GM19023 (cell line): ENCODE measurements at regions not wholly inside any gene's neighbourhood (a gene's known extent, or its start where the extent isn't known, plus 50 kb on each side); places are given as distances from the start of the nearest gene placed in this dataset.

Experiments
- ATAC-seq: cut with Tn5 transposase; IDR thresholded peaks from one replicate; pipeline ENCODE4 v1.9.1; 2021; ENCODE audit warnings: mild to moderate bottlenecking, moderate library complexity; ENCODE audit not compliant: unreplicated experiment

DNA sequence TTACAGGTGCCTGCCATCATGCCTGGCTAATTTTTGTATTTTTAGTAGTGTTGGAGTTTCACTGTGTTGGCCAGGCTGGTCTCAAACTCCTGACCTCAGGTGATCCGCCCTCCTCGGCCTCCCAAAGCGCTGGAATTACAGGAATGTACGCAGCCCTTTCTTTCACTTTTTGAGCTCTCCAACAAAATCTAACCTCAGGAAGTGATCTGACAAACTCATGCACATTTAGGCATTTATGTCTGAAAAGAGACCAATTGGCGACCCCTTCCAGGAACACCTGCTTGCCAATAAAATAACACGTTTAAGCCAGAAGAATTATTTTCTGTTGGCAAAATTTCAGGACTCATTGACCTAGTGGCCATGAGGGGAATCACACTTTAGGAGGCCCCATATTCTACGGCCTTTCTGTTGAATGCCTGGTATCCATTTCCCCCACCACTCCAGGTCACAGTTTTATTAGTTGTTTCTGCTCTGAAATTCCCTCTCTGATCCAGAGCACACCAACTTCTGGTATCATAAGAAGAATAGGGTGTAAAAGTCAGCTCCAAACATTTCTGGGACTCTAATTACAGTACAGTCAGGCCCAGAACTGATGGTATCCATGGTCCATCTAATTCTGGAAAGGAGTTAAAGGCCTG is 65.8 kb upstream of the FRMD4A start:
- no peak for ATAC-seq

DNA sequence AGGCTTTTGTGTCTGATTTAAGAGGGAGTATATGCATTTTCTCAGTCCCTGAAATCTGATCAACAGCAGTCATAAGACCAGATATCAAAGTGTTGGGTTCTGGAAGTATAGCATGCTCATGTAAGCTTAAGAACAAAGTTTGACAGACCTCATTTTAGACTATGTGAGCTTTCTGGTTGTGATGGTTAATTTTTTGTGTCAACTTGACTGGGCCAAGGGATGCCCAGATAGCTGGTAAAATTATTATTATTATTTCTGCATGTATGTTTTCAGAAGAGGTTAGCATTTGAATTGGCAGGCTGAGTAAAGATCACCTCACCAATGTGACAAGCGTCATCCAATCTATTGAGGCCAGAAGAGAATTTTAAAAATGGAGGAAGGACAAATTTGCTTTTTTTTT is 63.5 kb upstream of the FRMD4A start:
- no peak for ATAC-seq

DNA sequence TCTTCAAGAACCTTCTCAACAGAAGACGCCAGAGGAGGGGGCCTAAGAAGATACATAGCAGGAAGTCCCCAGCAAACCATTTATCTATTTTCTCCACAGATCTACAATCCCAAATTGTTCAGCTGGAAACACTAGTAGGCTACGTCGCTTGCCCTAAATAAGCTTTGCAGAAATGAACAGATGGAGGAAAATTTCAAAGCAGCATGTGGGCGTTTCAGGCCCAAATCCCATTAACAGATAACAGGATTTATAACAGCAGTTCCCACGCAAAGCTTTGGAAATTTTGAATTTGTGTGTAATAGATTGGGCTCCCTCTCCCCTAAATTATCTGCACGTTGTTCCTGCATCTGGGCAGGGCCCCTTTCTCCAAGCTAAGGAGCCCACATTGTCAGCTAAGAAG is 60.6 kb upstream of the FRMD4A start:
- no peak for ATAC-seq

DNA sequence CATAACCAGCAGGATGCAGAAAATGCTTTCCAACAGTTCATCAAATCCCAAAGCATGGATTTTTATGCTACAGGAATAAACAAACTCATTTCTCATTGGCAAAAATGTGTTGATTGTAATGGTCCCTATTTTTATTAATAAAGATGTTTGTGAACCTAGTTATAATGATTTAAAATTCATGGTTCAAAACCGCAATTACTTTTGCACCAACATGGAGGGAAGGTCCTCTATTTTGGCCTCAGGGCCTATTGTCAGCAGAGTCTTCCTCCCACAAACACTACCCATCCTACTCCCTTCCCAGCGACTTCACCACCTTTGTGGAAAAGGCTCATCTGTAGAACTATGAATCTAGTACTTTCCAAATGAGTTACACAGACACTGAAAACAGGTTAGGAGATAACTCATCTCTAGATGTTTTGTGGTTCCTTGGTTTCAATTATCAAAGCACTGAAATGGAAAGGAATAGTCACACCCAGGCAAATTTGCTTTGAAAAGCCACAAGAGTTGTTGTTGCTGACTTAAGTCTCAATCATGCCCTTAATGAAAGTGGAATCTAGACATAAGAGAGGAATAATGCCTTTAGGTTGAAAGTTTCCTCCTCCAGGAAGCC is 59.4 kb upstream of the FRMD4A start:
- ATAC-seq = peak; percentile 70

DNA sequence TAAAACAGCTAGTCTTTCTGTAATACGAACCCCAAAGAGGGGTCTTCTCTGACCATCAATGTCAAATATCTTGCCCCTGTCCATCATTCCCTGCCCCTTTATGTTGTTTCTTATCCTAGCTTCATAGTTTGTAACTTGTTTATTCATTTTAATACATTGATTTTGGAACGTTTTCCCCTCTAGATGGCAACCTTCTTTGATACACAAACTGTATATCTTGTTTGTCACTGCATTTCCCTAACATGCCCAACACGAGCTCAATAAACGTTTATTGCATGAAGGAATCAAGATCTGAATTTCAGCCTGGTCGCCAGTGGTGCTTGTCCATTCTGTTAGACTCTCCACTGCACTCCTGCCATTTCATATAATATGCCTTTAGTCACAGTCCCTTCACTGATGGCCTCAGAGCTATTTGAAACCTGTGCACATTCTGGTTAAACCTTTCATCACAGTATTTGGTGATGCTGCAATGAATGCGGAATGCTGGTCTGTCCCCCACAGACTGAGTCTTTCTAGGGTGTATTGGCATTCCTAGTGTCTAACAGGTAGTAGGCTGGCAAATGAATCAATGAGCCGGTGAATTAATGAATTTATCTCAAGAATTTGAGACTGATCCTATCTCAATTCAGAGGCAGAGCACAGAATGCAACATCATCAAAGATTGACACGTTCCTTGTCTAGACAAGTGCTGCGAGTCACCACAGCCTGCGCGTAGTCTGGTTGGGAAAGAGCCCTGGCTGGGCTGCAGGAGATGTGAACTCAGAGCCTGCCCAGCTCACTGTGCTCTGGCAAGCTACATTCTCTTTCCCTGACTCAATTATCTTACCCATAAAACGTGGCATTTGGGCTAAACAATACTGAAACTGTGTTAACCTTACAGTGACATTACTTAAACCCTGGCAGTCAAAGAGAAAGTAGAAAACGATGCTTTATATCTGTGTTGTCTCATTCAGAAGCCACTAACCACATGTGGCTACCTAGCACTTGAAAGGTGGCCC is 55.2 kb upstream of the FRMD4A start:
- no peak for ATAC-seq

DNA sequence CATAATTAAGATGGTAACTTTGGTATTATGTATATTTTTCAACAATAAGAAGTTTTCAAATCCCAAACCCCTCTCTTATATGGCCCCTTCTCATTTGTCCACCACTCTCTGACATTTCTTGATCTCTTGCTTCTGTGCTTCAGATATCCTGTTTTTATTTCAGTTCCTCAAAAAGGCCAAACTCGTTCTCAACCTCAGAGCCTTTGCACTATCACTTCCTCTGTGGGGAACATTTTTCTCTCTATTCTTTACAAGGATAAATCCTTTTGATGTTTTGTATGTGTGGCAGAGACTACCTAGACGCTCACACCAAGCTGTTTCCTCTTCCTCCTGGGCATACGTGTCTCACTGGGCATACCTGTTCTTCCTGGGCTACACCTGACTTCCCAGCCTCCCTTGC is 54.2 kb upstream of the FRMD4A start:
- no peak for ATAC-seq

DNA sequence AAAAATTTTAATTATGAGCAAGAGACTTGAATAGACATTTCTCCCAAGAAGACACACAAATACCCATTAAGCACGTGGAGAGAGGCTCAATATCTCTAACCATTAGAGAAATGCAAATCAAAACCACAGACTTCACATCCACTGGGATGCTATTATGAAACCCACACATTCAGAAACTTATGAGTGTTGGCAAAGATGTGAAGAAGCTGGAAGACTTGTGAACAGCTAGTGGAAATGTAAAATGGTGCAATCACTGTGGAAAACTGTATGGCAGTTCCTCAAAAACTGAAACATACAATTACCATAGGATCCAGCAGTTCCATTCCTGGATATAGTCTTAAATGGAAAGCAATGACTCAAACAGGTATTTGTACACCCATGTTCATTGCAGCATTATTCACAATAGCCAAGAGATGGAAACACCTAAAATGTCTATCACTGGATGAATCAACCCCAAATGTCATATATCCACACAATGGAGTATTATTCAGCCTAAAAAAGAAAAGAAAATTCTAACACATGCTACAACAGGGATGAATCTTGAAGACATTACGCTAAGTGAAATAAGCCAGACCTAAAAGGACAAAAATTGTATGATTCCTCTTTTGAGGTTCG is 53.5 kb upstream of the FRMD4A start:
- ATAC-seq = no peak

DNA sequence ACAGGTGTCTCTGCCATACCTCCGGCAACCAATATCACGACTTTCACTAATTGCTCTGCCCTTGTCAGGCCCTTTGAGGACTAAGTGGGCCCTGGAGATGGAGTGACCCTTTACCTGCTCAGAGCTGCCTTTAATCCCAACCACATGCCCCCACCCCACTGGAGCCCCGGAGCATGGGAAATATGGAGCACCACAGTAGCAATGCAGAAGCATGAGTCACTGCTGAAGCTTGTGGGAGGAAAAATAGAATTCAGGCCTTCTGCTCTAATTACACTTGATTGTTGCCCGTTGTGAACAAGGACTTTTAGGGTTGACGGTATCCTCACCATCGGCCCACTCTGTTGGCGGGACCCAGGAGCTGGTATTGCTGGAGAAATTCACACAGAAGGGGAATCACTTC is 52.5 kb upstream of the FRMD4A start:
- ATAC-seq = no peak

DNA sequence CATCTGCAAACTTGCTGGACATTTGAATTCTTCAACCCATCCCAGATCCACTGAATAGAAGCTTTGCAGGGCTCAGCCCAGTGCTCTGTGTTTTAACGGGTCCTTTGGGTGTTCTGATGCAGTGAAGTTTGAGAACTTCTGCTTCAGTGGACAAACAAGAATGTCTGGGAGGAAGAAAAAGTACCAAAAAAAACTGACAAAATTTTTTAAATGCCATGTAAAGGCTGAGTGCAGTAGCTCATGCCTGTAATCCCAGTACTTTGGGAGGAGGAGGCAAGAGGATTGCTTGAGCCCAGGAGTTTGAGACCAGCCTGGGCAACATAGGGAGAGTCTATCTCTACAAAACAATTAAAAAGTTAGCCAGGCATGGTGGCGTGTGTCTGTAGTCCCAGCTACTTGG is 51.8 kb upstream of the FRMD4A start:
- ATAC-seq = no peak

DNA sequence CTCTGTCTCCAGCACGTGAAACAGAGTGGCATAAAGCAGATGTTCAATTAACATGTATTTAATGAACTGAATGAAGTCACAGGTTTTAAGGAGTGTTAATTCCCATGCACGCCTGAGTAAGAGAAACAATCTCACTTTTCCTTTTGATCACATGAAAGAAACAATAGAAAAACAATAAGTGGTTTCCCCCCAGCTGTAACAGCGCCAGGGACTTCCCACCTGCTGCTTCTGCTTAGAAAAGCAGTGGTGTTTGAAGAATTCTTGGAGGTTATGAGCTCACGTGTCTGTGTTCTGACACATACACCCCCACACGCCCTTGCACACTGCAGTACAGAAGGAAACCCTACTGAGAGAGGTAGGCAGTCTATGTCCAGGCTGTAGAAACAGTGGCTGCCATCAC is 51.3 kb upstream of the FRMD4A start:
- ATAC-seq = no peak

DNA sequence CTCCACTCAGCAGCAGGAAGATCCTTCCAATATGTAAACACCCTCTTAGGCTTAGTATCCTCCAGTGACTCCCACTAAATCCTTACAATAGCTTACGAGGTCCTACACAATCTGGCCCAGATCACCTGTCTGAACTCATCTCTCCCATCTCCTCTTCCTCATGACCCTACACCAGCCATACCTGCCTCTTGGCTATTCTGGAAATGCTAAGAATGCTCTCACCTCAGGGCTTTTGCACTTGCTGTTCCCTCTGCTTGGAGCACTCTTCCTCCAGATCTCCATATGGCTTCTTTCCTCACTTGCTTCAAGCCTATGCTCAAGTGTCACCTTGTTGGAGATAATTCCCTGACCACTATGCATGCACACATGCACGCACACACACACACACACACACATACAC is 50.8 kb upstream of the FRMD4A start:
- ATAC-seq = no peak

DNA sequence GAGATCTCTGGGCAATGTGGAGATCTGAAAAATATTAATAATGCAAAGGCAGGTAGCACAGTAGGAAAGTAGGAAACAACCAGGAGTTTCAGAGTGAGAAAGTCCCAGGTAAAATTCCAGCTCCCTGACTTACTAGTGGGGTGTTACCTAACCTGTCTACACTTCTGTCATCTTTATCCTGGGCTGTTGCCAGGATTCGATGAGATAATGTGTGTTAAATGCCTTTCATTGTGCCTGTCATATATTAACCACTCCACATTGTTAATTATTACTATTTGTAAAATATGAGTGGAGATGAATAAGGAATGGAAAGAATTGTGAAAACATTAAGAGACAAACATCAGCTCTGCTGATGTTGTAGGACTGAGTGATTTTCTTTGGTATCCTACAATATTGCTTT is 50.0 kb upstream of the FRMD4A start:
- no peak for ATAC-seq
